IPS DF 4.7 (cell line): ENCODE measurements at regions not wholly inside any gene's neighbourhood (a gene's known extent, or its start where the extent isn't known, plus 50 kb on each side); places are given as distances from the start of the nearest gene placed in this dataset.
"Not testable (repeated sequence)": the region's sequence is repeated elsewhere in the genome, so short reads cannot be mapped to it uniquely, and the experiment has no call there.

Experiments
- DNase-seq: peaks from one replicate; pipeline ENCODE4 v3.0.0-alpha.2; 2013; ENCODE audit warnings: low spot score; ENCODE audit errors: extremely low read depth

GRCh38 chr18:22695674-22696073 lies 237.5 kb upstream of the RBBP8 start:
- DNase-seq, result no peak

GRCh38 chr18:22697561-22697960 lies 235.6 kb upstream of the RBBP8 start:
- no peak for DNase-seq

GRCh38 chr18:22698711-22699110 lies 234.4 kb upstream of the RBBP8 start:
- DNase-seq, result no peak

GRCh38 chr18:22699629-22700028 lies 233.5 kb upstream of the RBBP8 start:
- no peak for DNase-seq

- no peak for DNase-seq
Observed at GRCh38 chr18:22700920-22701319, 232.2 kb upstream of the RBBP8 start.

GRCh38 chr18:22701326-22701725 lies 231.8 kb upstream of the RBBP8 start:
- no peak for DNase-seq

- no peak for DNase-seq
Observed at GRCh38 chr18:22701795-22702194, 231.3 kb upstream of the RBBP8 start.

- DNase-seq, result no peak
Observed at GRCh38 chr18:22702806-22703205, 230.3 kb upstream of the RBBP8 start.

- DNase-seq, result peak; percentile 22
Observed at GRCh38 chr18:22703883-22704585, 229.1 kb upstream of the RBBP8 start.

GRCh38 chr18:22704586-22704918 lies 228.6 kb upstream of the RBBP8 start:
- DNase-seq, result no peak

GRCh38 chr18:22705328-22705727 lies 227.8 kb upstream of the RBBP8 start:
- no peak for DNase-seq

GRCh38 chr18:22706025-22706424 lies 227.1 kb upstream of the RBBP8 start:
- not testable (repeated sequence) for DNase-seq

GRCh38 chr18:22709288-22710060 lies 223.7 kb upstream of the RBBP8 start:
- no peak for DNase-seq

- DNase-seq, result no peak
Observed at GRCh38 chr18:22710673-22711191, 222.4 kb upstream of the RBBP8 start.

- DNase-seq, result no peak
Observed at GRCh38 chr18:22711192-22711685, 221.9 kb upstream of the RBBP8 start.

- no peak for DNase-seq
Observed at GRCh38 chr18:22713511-22713910, 219.6 kb upstream of the RBBP8 start.

GRCh38 chr18:22717536-22717935 lies 215.6 kb upstream of the RBBP8 start:
- not testable (repeated sequence) for DNase-seq

GRCh38 chr18:22723221-22723620 lies 209.9 kb upstream of the RBBP8 start:
- DNase-seq, result no peak

- no peak for DNase-seq
Observed at GRCh38 chr18:22723773-22724172, 209.4 kb upstream of the RBBP8 start.

GRCh38 chr18:22726469-22726868 lies 206.7 kb upstream of the RBBP8 start:
- DNase-seq, result no peak

GRCh38 chr18:22728016-22728415 lies 205.1 kb upstream of the RBBP8 start:
- DNase-seq, result no peak

GRCh38 chr18:22728481-22729105 lies 204.5 kb upstream of the RBBP8 start:
- DNase-seq, result no peak
